ENCODE measurements at regions not wholly inside any gene's neighbourhood (a gene's known extent, or its start where the extent isn't known, plus 50 kb on each side); places are given as distances from the start of the nearest gene placed in this dataset.

- no peak overlapping the region for H3K4me3 Mint-ChIP-seq (ENCODE audit: unreplicated experiment)
- H3K4me1 Mint-ChIP-seq (ENCODE audit: low read depth, unreplicated experiment) = no peaks in the 10 kb centered on the region
- TF ChIP-seq CTCF (IDR thresholded peaks at IDR 0.05; ENCODE audit: partially characterized antibody, unreplicated experiment) = no peak
- DNase-seq = no peak
- H3K27ac Mint-ChIP-seq (ENCODE audit: unreplicated experiment) = no peak overlapping the region
- peaks cover 1% of the 10 kb centered on the region for H3K27me3 Mint-ChIP-seq (ENCODE audit: unreplicated experiment)
- H3K36me3 Mint-ChIP-seq (ENCODE audit: unreplicated experiment) = no peaks in the 10 kb centered on the region
- H3K9me3 Mint-ChIP-seq (ENCODE audit: unreplicated experiment) = no peaks in the 10 kb centered on the region
Measured at GRCh38 chr6:128723667-128724066, 159.3 kb upstream of the LAMA2 start.

- no peak for DNase-seq
- Mint-ChIP-seq H3K9me3 (ENCODE audit: unreplicated experiment) (no peaks in the 10 kb centered on the region), H3K36me3 (ENCODE audit: unreplicated experiment) (no peaks in the 10 kb centered on the region), H3K4me1 (ENCODE audit: low read depth, unreplicated experiment) (no peaks in the 10 kb centered on the region), H3K27ac (ENCODE audit: unreplicated experiment) (no peak overlapping the region), H3K27me3 (ENCODE audit: unreplicated experiment) (peaks cover 1% of the 10 kb centered on the region), H3K4me3 (ENCODE audit: unreplicated experiment) (no peak overlapping the region)
- no peak for TF ChIP-seq CTCF (IDR thresholded peaks at IDR 0.05; ENCODE audit: partially characterized antibody, unreplicated experiment)
Measured at GRCh38 chr6:128720891-128721290, 162.0 kb upstream of the LAMA2 start.

- peaks cover 1% of the 10 kb centered on the region for H3K27me3 Mint-ChIP-seq (ENCODE audit: unreplicated experiment)
- H3K9me3 Mint-ChIP-seq (ENCODE audit: unreplicated experiment) = no peaks in the 10 kb centered on the region
- no peak overlapping the region for H3K27ac Mint-ChIP-seq (ENCODE audit: unreplicated experiment)
- no peak overlapping the region for H3K4me3 Mint-ChIP-seq (ENCODE audit: unreplicated experiment)
- no peak for DNase-seq
- H3K4me1 Mint-ChIP-seq (ENCODE audit: low read depth, unreplicated experiment) = no peaks in the 10 kb centered on the region
- H3K36me3 Mint-ChIP-seq (ENCODE audit: unreplicated experiment) = no peaks in the 10 kb centered on the region
- TF ChIP-seq CTCF (IDR thresholded peaks at IDR 0.05; ENCODE audit: partially characterized antibody, unreplicated experiment) = no peak
Measured at GRCh38 chr6:128719786-128720185, 163.2 kb upstream of the LAMA2 start.

- H3K9me3 Mint-ChIP-seq (ENCODE audit: unreplicated experiment) = no peaks in the 10 kb centered on the region
- TF ChIP-seq CTCF (IDR thresholded peaks at IDR 0.05; ENCODE audit: partially characterized antibody, unreplicated experiment) = no peak
Measured at GRCh38 chr6:128713461-128713860, 169.5 kb upstream of the LAMA2 start.

GRCh38 chr6:128712898-128713297, 170.0 kb upstream of the LAMA2 start:
- H3K27ac Mint-ChIP-seq (ENCODE audit: unreplicated experiment) = no peak overlapping the region
- H3K27me3 Mint-ChIP-seq (ENCODE audit: unreplicated experiment) = no peaks in the 10 kb centered on the region
- no peak overlapping the region for H3K4me3 Mint-ChIP-seq (ENCODE audit: unreplicated experiment)
- TF ChIP-seq CTCF (IDR thresholded peaks at IDR 0.05; ENCODE audit: partially characterized antibody, unreplicated experiment) = no peak
- no peaks in the 10 kb centered on the region for H3K9me3 Mint-ChIP-seq (ENCODE audit: unreplicated experiment)
- no peak for DNase-seq
- no peaks in the 10 kb centered on the region for H3K4me1 Mint-ChIP-seq (ENCODE audit: low read depth, unreplicated experiment)
- H3K36me3 Mint-ChIP-seq (ENCODE audit: unreplicated experiment) = no peaks in the 10 kb centered on the region

More at GRCh38 chr6:128713461-128713860, 169.5 kb upstream of the LAMA2 start:
- no peak overlapping the region for H3K4me3 Mint-ChIP-seq (ENCODE audit: unreplicated experiment)
- H3K4me1 Mint-ChIP-seq (ENCODE audit: low read depth, unreplicated experiment) = no peaks in the 10 kb centered on the region
- no peaks in the 10 kb centered on the region for H3K36me3 Mint-ChIP-seq (ENCODE audit: unreplicated experiment)
- DNase-seq = no peak
- no peaks in the 10 kb centered on the region for H3K27me3 Mint-ChIP-seq (ENCODE audit: unreplicated experiment)
- no peak overlapping the region for H3K27ac Mint-ChIP-seq (ENCODE audit: unreplicated experiment)

All from glutamatergic neuron (in vitro differentiated cells).